Dedifferentiated amniotic fluid mesenchymal stem cell (primary cell): ENCODE measurements at regions not wholly inside any gene's neighbourhood (a gene's known extent, or its start where the extent isn't known, plus 50 kb on each side); places are given as distances from the start of the nearest gene placed in this dataset.
A peak's percentile ranks its signal among the peaks of the same experiment; 100 is the strongest.
"Not testable (repeated sequence)": the region's sequence is repeated elsewhere in the genome, so short reads cannot be mapped to it uniquely, and the experiment has no call there.

Source experiments
- DNase-seq: peaks from one replicate; pipeline ENCODE4 v3.0.0-alpha.2; 2016; ENCODE audit errors: extremely low spot score

DNA sequence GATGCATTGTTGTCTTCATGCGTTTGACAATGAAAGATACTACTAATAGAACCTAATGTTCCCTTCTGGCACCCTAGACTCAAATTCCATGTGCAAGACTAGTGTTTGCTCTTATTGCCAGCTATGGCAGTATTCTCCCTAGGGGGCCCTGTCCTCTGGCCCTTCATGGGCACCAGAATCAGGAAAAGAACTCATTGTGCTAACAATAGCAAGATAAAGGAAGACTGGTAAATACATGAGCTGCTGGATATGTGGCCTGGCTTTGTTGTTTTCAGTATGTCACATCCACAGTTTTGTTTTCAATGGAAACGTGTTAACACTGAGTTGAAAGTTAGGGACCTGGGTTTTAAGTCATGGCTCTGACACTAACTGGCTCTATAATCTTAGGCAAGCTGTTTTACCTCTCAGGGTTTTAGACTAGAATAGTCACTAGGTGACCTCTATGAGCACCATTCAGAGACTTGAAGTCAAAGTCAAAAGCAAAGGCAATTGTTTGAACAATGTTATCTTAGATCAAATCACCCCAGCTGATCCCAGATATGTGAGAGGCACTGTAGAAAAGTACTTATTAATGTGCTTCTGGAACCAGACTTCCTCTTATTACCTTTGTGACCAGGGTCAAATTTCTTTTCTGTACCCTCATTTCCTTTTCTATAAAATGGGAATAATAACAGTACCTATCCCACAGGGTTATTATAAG lies 253.7 kb upstream of the DIAPH2 start:
- no peak for DNase-seq

DNA sequence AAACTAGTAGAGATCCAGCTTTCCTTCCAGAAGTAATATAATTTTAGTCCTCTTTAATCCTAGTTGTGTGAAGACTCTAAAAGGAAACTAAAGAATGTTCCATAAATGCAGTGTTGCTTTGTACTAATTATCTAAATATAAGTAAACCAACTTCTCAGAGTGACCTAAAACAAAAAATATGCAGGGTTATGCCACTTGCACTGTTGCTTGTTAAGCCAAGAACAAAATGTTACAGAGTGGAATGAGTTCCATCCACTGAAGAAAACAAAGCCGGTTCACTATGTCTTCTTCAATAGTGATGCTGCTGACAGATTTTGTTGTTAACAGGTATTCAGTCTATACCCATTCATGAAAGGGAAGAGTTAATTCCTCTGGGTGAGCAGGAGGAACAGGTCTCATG lies 252.0 kb upstream of the DIAPH2 start:
- no peak for DNase-seq

DNA sequence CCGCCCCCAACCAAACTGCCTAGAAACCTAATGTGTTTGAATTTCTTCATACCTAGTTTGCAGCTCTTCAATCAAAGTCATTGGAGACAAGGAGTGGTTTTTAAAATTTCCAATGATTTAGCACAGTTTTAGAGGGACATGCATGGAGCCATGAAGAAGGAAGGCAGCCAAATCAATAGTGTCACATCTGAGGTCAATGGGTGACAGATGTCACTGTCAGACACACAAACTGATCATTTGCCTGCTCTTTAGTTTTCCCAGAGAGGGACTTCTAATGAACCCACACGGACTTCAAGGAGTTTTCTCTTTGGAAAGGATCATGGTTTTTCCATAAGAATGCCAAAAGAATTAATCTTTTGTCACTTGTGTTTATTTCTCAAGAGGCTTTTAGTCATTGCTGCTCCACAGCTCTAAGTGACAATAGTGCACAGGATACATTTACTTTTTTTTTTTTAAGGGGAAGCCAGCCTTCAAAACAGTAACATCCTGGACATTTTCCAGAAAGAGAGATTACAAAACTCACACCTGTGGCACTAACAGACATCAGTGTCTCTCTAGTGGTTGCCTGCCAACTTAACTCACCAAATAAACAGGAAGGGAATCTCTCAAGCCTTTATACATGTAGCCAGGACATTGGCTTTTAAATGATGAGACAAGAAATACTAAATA lies 251.1 kb upstream of the DIAPH2 start:
- no peak for DNase-seq

DNA sequence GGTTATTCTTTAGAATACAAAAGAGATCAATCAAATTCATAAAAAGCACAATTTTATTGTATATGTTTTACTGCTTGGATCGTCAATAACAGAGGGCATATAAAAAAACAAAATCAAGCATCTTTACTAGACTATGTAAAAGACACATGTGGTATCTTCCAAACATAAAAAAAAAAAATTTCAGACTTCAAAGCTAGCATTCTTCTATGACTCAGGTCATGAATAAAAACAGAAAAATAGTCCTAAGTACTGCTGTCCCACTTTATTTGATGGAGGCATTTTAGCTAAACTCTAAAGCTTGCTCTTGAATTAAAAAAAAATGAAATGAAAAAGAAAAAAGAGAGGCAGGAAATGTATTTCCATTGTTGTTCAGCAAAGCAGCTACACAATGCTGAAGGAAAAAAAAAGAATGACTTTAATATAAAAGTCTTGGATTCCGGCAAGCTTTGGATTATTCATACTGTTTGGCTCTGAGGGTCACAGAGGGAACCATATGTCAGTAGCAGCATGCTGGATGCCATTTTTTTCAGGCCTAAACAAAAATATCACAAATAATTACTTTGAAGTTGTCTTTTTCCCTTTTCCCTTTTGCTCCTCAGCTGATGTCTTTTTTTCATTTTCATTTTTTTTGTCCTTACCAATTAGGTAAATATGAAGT lies 249.1 kb upstream of the DIAPH2 start:
- DNase-seq = no peak

DNA sequence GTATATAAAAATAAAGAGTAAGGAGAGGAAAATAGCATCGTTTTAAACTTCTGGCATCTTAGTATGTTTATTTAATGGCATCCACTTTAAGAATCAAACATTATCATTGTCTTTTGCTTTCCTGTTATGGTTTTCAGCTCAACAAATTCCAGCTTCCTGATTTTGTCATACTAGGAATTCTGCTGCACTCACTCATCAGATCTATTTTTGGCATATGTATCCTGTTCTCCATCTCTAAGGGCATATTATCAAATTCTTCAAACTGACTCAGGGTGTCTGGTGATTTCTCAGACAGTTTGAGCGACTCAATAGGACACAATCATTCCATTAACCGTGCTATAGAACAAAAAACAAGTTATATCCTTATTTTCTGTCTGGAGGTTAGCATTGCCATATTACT lies 248.5 kb upstream of the DIAPH2 start:
- DNase-seq = peak; percentile 36

DNA sequence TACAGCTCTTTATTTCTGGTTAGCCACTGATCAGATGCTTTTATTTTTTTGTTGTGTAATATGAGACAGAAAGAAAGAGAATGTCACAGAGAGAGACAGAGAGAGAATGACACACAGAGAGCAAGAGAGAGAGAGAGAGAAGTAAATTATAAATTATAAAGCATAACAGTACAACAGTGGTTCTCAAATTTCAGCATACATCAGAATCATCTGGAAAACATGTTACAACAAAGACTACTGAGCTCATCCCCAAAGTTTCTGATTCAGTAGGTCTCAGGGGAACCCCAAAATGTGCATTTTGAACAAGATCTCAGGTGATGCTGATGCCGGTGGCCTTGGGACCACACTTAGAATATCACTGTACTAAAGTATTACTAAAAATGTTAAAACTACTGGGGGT lies 245.8 kb upstream of the DIAPH2 start:
- no peak for DNase-seq

DNA sequence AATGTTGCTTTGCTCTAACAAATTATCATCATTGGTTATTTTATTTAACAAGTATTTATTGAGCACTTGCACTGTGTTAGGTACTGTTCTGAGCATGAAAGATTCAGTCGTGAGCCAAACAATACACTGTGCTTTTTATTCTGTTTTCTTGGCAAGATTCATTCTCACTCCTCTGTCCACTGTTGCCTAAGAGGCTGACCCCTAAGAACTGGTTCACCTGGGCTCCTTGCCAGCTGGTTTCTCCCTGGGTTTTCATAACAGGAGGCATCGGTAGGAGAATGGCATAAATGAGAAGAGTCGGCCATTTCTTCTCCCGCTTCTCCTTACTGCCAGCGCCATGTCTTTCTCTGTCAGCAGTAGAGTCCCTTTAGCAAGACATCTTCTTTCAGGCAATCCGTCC lies 243.7 kb upstream of the DIAPH2 start:
- DNase-seq = no peak

DNA sequence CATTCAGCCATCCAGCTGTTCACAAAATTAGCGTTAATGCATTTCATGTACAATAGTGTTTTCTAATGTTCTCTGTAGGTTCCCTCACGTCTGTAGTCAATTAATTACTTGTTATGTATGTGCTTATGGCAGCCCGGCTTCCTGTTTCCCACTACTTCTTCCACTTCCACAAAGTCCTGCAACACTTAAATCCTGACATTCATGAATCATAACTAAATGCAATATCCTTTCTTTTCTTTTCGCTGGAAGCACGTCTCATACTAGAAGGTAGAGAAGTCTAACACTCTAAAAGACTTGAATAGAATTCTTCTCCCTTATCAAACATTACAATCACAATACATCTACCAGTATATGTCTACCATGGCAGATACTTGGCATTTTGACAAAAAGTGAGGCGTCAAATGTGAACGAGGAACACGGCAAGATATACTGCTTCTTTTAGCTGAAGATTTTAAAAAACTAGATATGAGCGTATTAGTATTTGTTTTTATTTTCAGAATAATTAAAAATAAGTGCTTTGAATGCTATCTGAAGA lies 239.0 kb upstream of the DIAPH2 start:
- DNase-seq = no peak

DNA sequence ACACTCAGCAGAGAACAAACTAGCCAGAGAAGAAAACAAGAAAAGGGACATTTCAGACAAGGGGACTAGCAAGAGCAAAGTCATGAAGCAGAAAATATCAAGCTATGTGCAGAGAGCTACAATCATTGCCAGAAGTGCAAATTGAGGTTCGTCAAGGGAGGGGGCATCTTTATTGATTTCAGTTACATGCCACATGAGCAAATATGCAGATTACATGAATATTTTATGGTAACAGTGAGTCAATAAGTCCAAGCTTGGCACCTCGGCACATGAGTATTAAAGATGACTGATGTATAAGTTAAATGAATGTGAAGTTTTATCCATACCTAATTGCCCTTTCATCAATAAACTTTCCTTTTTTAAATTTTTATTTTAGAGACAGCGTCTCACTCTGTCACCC lies 238.1 kb upstream of the DIAPH2 start:
- DNase-seq = no peak

DNA sequence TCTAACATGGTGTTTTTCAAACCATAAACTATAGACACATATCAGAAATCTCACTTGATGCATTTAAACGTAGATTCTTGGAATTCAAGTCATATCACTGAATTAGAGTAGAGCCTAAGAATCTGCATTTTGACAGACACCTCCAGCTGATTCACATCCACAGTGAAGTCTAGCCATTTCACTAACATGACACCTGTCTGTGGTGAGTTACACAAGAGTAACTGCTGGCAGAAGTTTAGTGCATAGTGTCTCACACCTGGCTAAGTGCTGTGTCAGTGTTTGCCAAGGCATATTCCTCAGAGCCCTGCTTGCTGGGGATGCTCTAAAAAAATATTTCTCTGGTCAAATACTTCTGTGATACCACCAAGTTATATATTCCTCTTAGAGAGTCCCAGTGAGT lies 237.5 kb upstream of the DIAPH2 start:
- DNase-seq = no peak

DNA sequence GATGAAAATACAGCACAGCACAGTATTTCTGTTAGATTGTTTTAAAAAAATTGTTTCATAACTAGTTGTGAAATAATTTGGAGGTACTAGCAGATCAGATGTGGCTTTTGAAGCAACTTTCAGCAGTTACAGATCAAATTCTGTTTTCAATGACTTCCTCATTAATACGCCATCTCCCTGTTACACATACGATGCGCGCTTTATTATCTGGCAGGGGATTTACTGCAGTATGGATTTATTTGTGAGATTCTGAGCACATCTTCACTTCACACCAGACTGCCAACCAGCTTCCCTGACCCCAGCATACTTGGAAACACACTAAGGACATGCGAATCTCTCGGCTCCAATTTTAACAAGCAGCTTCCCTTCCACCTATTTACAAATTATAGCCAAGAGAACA lies 235.5 kb upstream of the DIAPH2 start:
- DNase-seq = no peak

DNA sequence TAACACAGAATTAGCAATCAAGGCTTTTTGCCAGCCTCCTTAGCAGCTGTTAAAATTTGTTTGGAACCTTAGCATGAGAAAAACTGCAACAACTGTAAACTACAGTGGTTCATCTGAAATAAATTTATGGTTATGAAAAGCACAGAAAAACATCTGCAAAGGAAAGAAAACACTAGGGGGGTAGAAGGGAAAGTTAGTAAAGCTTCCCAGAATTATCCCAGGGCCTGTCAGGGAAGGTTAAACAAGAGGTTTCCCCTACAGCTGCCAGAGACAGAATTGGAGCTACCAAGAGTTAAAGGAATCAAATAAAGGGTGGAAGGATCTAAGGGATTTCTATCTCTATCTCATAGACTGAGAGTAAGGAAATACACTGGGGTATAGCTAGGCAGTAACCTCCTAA lies 234.7 kb upstream of the DIAPH2 start:
- DNase-seq = no peak

DNA sequence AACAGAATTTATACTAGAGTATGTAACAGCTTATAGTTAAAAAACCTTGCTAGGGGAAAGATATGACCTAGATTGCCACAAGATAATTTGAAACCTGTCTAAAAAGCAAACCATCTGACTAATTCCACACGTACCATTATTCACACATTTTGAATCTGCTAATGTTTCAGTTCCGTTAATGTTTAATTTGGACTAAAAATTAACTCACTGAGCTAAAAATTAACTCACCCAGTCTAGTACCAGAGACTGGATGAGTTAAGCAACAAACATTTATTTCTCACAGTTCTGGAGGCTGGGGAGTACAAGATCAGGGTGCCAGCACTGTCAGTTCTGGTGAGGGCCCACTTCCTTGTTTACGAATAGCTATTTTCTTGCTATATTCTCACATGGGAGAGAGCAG lies 231.5 kb upstream of the DIAPH2 start:
- DNase-seq = no peak

DNA sequence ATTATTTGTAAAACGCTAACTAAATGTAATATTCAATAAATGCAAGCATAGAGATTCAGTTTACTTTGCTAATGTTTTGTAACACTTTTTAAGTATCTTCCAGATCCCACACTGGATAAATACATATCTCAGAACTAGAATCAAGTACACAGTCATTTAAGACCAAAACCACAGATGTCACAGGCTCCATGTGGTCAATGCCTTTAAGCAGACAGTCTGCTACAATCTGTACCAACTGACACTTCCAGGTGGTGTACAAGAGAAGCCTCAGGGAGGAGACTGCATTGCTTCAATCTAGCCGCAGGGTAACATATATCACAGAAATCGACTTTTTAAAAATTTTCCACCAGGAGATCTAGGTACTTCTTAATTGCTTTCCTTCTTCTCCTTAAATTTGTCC lies 229.6 kb upstream of the DIAPH2 start:
- no peak for DNase-seq

DNA sequence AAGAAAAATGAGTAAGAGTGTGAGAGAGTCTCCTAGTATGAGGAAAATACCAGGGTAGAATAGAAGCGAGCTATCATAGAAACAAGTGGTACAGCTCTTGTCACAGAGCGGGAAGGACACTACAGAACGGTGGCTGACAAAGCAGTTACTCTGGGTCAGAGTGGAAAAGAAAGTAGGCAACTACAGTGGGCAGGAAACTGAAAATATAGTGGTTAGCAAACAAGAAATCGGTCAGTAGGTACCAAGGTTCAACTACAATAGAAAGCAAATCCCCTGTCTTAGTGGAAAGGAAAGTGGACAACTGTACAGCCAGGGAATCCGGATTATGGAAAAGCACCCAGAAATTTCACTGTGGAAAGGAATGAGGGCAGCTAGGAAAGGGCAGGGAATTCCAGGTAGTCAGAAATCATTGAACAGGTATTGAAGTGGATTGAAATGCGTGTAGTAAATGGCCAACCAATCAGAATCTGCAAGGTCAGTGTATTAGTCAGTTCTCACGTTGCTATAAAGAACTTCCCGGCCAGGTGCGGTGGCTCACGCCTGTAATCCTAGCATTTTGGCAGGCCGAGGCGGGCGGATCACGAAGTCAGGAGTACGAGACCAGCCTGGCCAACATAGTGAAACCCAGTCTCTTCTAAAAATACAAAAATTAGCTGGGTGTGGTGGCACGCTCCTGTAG lies 219.6 kb upstream of the DIAPH2 start:
- no peak for DNase-seq

DNA sequence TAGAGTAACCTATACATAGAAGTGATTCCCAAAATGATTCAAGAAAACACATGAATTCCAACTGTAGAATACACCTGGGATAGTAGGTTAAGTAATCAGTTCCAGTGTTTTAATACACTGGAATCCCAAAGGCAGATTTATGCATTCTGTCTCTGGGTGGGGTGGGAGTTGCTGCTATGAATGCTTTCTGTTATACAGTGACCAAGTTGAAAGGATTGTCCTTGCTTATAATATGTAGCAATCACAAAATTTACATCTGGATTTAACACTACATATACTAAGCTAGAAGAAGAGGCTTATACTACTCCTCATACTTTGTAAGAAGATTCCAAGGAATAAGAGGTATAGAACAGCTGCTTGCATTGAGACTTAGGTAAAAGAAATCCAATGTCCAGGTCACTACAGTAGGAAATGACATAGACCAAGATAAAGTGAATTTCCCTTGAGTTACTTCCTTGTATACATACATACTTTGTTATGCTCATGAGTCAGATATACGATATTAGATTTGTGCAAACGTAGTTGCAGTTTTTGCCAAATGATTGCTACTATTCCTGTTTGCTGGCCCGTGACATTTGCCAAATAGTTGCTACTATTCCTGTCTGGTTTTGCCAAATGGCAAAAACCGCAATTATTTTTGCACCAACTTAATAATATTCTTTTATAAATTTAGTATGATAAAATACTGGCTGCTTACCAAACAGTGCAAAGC lies 210.5 kb upstream of the DIAPH2 start:
- DNase-seq = no peak

DNA sequence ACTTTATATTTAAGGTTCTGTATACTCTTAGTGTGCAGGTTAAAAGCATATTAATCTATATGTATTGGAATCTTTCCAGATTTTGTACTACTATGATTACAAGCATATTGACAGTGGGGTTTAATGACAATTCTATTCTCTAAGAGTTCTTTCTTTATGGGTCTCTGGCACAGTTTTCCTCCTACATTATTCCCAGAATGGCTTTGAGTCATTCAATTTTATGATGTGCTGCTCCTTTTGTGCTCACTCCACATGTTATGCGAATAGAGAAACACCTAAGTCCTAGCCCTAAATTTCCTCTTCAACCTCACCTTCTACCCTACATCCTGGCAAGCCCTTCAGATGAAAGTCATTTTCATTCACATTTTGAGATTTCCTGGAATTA lies 209.9 kb upstream of the DIAPH2 start:
- no peak for DNase-seq

DNA sequence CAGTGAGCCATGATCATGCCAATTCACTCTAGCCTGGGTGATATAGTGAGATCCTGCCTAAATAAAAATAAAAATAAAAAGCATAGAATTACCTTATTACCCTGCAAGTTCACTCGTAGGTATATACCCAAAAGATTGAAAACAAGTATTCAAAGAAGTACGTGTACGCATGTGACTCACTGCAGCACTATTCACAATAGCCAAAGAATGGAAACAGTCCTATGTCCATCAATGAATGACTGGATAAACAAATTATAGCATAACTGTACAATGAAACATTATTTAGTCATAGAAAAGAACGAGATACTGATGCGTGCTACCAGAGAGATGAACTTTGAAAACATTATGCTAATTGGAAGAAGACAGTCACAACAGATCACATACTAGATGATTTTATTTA lies 204.6 kb upstream of the DIAPH2 start:
- no peak for DNase-seq

DNA sequence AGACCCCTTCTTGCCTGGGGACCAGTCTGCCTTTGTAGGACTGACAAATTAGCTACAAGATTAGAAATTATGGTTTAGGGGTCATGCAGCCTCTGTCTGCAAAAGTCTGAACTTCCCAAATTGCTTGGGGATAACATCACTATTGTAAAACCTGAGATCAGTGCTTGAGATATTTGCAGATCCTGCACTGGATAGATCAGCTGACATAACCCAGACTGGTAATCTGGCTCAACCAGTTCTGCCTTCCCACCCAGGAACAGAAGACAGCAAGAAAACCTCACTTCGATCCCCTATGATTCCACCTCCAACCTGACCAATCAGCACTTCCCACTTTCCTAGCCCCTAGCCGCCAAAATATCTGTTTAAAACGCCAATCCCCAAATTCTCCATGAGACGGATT lies 202.8 kb upstream of the DIAPH2 start:
- DNase-seq = no peak

DNA sequence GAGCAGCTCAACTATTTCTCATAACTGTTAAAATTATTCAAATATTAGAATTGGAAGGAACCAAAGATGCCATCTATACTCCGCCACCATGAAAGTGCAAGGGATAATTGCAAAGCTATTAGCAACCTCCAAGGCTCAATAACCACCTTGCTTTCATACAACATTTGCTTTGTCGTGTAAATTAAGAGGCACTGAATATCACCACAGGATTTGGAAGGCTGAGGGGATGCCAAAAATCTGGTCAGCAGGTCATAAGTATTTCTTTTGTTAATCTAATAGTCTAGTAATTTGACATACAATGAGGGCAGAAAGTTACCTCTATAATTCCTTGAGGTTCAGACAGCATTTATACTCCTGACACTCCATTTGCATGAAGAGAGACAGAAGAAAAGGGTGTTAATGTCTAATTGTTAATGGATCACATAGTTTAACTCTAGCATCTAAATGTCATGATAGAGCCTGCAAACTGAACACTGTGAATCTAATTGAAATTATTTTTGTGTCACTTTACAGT lies 200.9 kb upstream of the DIAPH2 start:
- no peak for DNase-seq

DNA sequence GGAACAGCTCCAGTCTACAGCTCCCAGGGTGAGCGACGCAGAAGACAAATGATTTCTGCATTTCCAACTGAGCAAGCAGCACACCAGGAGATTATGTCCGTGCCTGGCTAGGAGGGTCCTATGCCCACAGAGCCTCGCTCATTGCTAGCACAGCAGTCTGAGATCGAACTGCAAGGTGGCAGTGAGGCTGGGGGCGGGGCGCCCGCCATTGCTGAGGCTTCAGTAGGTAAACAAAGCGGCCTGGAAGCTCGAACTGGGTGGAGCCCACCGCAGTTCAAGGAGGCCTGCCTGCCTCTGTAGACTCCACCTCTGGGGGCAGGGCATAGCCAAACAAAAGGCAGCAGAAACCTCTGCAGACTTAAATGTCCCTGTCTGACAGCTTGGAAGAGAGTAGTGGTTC lies 198.0 kb upstream of the DIAPH2 start:
- not testable (repeated sequence) for DNase-seq

DNA sequence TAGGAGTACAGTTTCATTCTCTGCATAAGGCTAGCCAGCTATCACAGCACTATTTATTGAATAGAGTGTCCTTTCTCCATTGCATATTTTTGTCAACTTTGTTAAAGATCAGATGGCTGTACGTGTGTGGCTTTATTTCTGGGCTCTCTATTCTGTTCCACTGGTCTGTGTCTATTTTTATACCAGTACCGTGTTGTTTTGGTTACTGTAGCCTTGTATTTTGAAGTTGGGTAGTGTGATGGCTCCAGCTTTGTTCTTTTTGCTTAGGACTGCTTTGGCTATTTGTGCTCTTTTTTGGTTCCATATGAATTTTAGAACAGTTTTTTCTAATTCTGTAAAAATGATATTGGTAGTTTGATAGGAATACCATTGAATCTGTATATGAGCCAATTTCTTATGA lies 182.1 kb upstream of the DIAPH2 start:
- DNase-seq = no peak
